Endothelial cell of umbilical vein (primary cell): ENCODE measurements at regions not wholly inside any gene's neighbourhood (a gene's known extent, or its start where the extent isn't known, plus 50 kb on each side); places are given as distances from the start of the nearest gene placed in this dataset.

ENCODE experiments used
- BruUV-seq: library from RNA; stranded (reverse); fragments of 400-500 nt; replicated peaks from 2 replicates; lab custom pipeline; 2021; lab: Mats Ljungman, UMichigan
- CTCF ChIA-PET: fragments of 300-600, 350-600 bp; sonication (Branson Sonifier 250); formaldehyde crosslinking; loops from one replicate; lab custom pipeline; 2021; ENCODE audit warnings: antibody characterized with exemption, inconsistent platforms; lab: Charles Lee
- POLR2A ChIA-PET: fragments of 300-600, 350-600 bp; sonication (Branson Sonifier 250); formaldehyde crosslinking; loops from one replicate; lab custom pipeline; 2021; ENCODE audit warnings: antibody characterized with exemption, inconsistent platforms; lab: Charles Lee
- DNase-seq: peaks from one replicate; pipeline ENCODE4 v3.0.0-alpha.2; 2011; ENCODE audit warnings: low read depth, low spot score
- FAIRE-seq: peaks from 2 replicates; lab custom pipeline; 2011; peaks lifted over from hg19 to GRCh38; lab: Jason Lieb, UNC
- H2AFZ ChIP-seq: 2 replicates; pipeline ENCODE4 v1.6.0; 2012; ENCODE audit warnings: low read depth, low read length, control low read depth, inconsistent platforms
- H3K27ac ChIP-seq: 2 replicates; pipeline ENCODE4 v1.5.1; 2011; ENCODE audit warnings: low read depth, mild to moderate bottlenecking, control low read depth, low read length, moderate library complexity; ENCODE audit not compliant: insufficient read depth
- H3K27me3 ChIP-seq, 2 experiments: 2 replicates each; pipeline versions ENCODE4 v1.6.0 to v1.6.1; 2011; ENCODE audit warnings: low read length in 2 of 2, mixed read lengths in 1 of 2; ENCODE audit not compliant: control insufficient read depth in 2 of 2, insufficient read depth in 2 of 2
- H3K36me3 ChIP-seq, 2 experiments: 2 replicates in 1 of 2; 3 replicates in 1 of 2; pipeline ENCODE4 v1.5.1; 2011; ENCODE audit warnings: low read length in 2 of 2, mild to moderate bottlenecking in 1 of 2, moderate library complexity in 1 of 2; ENCODE audit not compliant: control insufficient read depth in 2 of 2, insufficient read depth in 2 of 2; ENCODE audit errors: extremely low read depth in 1 of 2
- H3K4me1 ChIP-seq: 3 replicates; pipeline ENCODE4 v1.5.1; 2011; ENCODE audit warnings: mild to moderate bottlenecking, low read length; ENCODE audit not compliant: control insufficient read depth, insufficient read depth; ENCODE audit errors: extremely low read depth
- H3K4me2 ChIP-seq: 2 replicates; pipeline ENCODE4 v1.6.1; 2011; ENCODE audit warnings: low read length, control low read depth, mixed read lengths; ENCODE audit not compliant: insufficient read depth
- H3K4me3 ChIP-seq, 3 experiments: fragments of 200-600 bp in 1 of 3; sonication (generic), shearing (Covaris generic) in 1 of 3; replicated peaks in 1 of 3; 2 replicates each; pipeline ENCODE4 v1.5.1; 2011 to 2016; ENCODE audit warnings: control low read depth in 3 of 3, low read length in 3 of 3, mild to moderate bottlenecking in 2 of 3, inconsistent platforms in 1 of 3, low read depth in 1 of 3, moderate library complexity in 1 of 3; ENCODE audit not compliant: insufficient read depth in 1 of 3
- H3K79me2 ChIP-seq: 2 replicates; pipeline ENCODE4 v1.6.0; 2012; ENCODE audit warnings: low read length, inconsistent platforms; ENCODE audit not compliant: control insufficient read depth, insufficient read depth
- H3K9ac ChIP-seq: replicated peaks from 2 replicates; pipeline ENCODE3; 2011; ENCODE audit warnings: low read length, control low read depth; ENCODE audit not compliant: insufficient read depth; ENCODE audit errors: extremely low read depth
- H3K9me1 ChIP-seq: replicated peaks from 3 replicates; pipeline ENCODE4 v1.6.0; 2011; ENCODE audit warnings: mild to moderate bottlenecking, low read length; ENCODE audit not compliant: control insufficient read depth, insufficient read depth; ENCODE audit errors: extremely low read depth
- H3K9me3 ChIP-seq: replicated peaks from 2 replicates; pipeline ENCODE4 v1.5.1; 2012; ENCODE audit warnings: low read length, inconsistent platforms; ENCODE audit not compliant: control insufficient read depth, insufficient read depth
- H4K20me1 ChIP-seq: replicated peaks from 2 replicates; pipeline ENCODE3; 2011; ENCODE audit warnings: mild to moderate bottlenecking, low read length; ENCODE audit not compliant: control insufficient read depth, insufficient read depth; ENCODE audit errors: extremely low read depth
- EZH2 ChIP-seq: IDR thresholded peaks from 2 replicates; pipeline ENCODE4 v1.6.1; 2012; ENCODE audit warnings: borderline replicate concordance, low read depth, mild to moderate bottlenecking, moderate library complexity, low read length, inconsistent platforms; ENCODE audit not compliant: severe bottlenecking
- FOS ChIP-seq: IDR thresholded peaks from 2 replicates; pipeline ENCODE4 v1.6.1; 2011; ENCODE audit warnings: mild to moderate bottlenecking, low read length, moderate library complexity, borderline replicate concordance; ENCODE audit not compliant: insufficient read depth
- GATA2 ChIP-seq: IDR thresholded peaks from 2 replicates; pipeline ENCODE4 v1.7.0; 2011; ENCODE audit warnings: low read depth, mild to moderate bottlenecking, moderate library complexity, mixed read lengths, low read length; ENCODE audit not compliant: insufficient read length, insufficient read depth
- JUN ChIP-seq: IDR thresholded peaks from 2 replicates; pipeline ENCODE4 v1.6.1; 2011; ENCODE audit warnings: borderline replicate concordance, low read depth; ENCODE audit not compliant: insufficient read length, insufficient read depth
- MYC ChIP-seq: IDR thresholded peaks from one replicate; pipeline ENCODE4 v1.6.1; 2011; ENCODE audit warnings: mild to moderate bottlenecking, low read depth, low read length
- POLR2A ChIP-seq: IDR thresholded peaks from 2 replicates; pipeline ENCODE4 v1.6.1; 2012; ENCODE audit warnings: low read depth, mild to moderate bottlenecking, control low read depth, low read length
- POLR2AphosphoS5 ChIP-seq: IDR thresholded peaks from 2 replicates; pipeline ENCODE4 v1.6.1; 2012; ENCODE audit warnings: low read depth, mild to moderate bottlenecking, control low read depth, low read length, moderate library complexity; ENCODE audit not compliant: insufficient read depth
- dilution Hi-C: fragments of 300-500 bp; cut with MboI; formaldehyde crosslinking; loops from one replicate; pipeline ENCODE4 v1.15.0; 2019; ENCODE audit warnings: low sequenced_read_pairs; ENCODE audit not compliant: extremely low pct_ligation_motif_present
- intact Hi-C: fragments of 100-400 bp; cut with micrococcal nuclease; formaldehyde crosslinking; loops from one replicate; pipeline ENCODE4 v1.10.0; 2022
- TF ChIP-seq, protein P1 (sequence below): IDR thresholded peaks from 2 replicates; pipeline ENCODE4 v1.6.1; 2011; ENCODE audit not compliant: insufficient read depth, insufficient read length
- TF ChIP-seq, protein P2 (sequence below), 2 donors: IDR thresholded peaks; 1 replicate in 1 of 2; 2 replicates in 1 of 2; pipeline ENCODE4 v1.5.1; 2011; ENCODE audit warnings: low read length in 2 of 2, mild to moderate bottlenecking in 2 of 2, moderate library complexity in 2 of 2, control low read depth in 1 of 2, inconsistent platforms in 1 of 2, low read depth in 1 of 2; ENCODE audit not compliant: insufficient read depth in 1 of 2; ENCODE audit errors: extremely low read depth in 1 of 2

DNA sequence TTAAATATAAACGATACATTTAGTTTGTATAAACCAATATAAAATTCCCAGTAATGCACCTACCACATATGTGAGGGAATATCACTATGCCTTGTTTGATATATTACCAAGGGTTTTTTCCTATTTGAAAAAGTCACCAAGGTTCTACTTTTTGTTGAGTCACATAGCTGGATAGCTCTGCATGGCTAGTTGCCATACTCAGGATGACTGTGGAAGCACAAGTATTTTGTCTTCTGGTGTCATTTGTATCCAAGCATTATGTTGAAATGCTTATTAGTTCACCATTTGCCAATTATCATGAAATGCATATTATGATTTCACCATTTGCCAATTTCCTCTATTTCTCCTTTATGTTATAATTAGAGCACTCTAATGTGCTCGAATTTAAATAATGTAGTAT is 162.7 kb upstream of the TTC29 start:
- ChIA-PET POLR2A (interaction anchor here (0.5 kb wide), 1 partner anchor 348 kb away, joined by 3 read pairs; no protein-coding TSS in a partner anchor), CTCF (interaction anchor here (0.7 to 3.5 kb wide), 4 partner anchors 11 to 482 kb away, joined by 3 to 24 read pairs (median 4); no protein-coding TSS in a partner anchor)
- no peak overlapping the region for H2AFZ ChIP-seq
- H4K20me1 ChIP-seq, result no peaks in the 10 kb centered on the region
- no peaks in the 10 kb centered on the region for H3K79me2 ChIP-seq
- dilution Hi-C loops (no loop called here), intact Hi-C loops (no loop called here)
- BruUV-seq, result no TSS peak
- no peak for FAIRE-seq
- H3K4me2 ChIP-seq, result no peak overlapping the region
- H3K9me1 ChIP-seq, result no peaks in the 10 kb centered on the region
- H3K27ac ChIP-seq, result no peak overlapping the region
- H3K27me3 ChIP-seq, result no peaks in the 10 kb centered on the region
- H3K4me3 ChIP-seq, result no peak overlapping the region
- TF ChIP-seq POLR2A (no peak), GATA2 (no peak), MYC (no peak), POLR2AphosphoS5 (no peak), EZH2 (no peak), FOS (no peak), JUN (no peak)
- TF ChIP-seq, protein P1, sequence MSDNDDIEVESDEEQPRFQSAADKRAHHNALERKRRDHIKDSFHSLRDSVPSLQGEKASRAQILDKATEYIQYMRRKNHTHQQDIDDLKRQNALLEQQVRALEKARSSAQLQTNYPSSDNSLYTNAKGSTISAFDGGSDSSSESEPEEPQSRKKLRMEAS, result no peak
- H3K9me3 ChIP-seq, result no peaks in the 10 kb centered on the region
- no peaks in the 10 kb centered on the region for H3K36me3 ChIP-seq
- H3K4me1 ChIP-seq, result no peaks in the 10 kb centered on the region
- no peak overlapping the region for H3K9ac ChIP-seq
- DNase-seq, result no peak

DNA sequence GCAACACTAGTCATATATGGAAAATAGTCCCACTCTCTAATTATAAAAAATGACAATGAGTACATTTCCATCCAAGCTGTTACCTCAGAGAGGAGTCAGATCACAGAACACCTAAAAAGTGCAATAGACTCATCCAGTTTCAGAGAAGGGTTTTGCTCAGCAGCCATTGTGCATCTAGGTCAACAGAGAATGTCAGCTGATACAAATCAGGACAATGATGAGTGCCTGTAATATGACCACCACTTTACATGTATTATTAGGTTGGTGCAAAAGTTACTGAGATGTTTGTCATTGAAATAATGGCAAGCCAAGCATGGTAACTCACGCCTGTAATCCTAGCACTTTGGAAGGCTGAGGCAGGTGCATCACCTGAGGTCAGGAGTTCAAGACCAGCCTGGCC is 164.1 kb upstream of the TTC29 start:
- no peaks in the 10 kb centered on the region for H3K27me3 ChIP-seq
- ChIA-PET POLR2A (no interaction called here), CTCF (interaction anchor here (1.1 to 3.5 kb wide), 3 partner anchors 13 to 757 kb away, joined by 3 to 24 read pairs (median 21); no protein-coding TSS in a partner anchor)
- H3K9me3 ChIP-seq, result no peaks in the 10 kb centered on the region
- FAIRE-seq (no peak), DNase-seq (no peak)
- no TSS peak for BruUV-seq
- H3K4me2 ChIP-seq, result no peak overlapping the region
- no peak for TF ChIP-seq POLR2A
- TF ChIP-seq EZH2, result no peak
- no peak for TF ChIP-seq FOS
- TF ChIP-seq, protein P1, result no peak
- no peak for TF ChIP-seq MYC
- TF ChIP-seq, protein P2, sequence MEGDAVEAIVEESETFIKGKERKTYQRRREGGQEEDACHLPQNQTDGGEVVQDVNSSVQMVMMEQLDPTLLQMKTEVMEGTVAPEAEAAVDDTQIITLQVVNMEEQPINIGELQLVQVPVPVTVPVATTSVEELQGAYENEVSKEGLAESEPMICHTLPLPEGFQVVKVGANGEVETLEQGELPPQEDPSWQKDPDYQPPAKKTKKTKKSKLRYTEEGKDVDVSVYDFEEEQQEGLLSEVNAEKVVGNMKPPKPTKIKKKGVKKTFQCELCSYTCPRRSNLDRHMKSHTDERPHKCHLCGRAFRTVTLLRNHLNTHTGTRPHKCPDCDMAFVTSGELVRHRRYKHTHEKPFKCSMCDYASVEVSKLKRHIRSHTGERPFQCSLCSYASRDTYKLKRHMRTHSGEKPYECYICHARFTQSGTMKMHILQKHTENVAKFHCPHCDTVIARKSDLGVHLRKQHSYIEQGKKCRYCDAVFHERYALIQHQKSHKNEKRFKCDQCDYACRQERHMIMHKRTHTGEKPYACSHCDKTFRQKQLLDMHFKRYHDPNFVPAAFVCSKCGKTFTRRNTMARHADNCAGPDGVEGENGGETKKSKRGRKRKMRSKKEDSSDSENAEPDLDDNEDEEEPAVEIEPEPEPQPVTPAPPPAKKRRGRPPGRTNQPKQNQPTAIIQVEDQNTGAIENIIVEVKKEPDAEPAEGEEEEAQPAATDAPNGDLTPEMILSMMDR (IDR thresholded peaks at IDR 0.05; ENCODE audit: extremely low read depth in 1 of 2, insufficient read depth in 1 of 2, low read depth in 1 of 2, low read length in 2 of 2), result no peak
- TF ChIP-seq JUN, result no peak
- no peak for TF ChIP-seq GATA2
- TF ChIP-seq POLR2AphosphoS5, result no peak
- H3K79me2 ChIP-seq, result no peaks in the 10 kb centered on the region
- H3K27ac ChIP-seq, result no peak overlapping the region
- no peak overlapping the region for H3K4me3 ChIP-seq
- intact Hi-C loops, result loop anchor here (2.0 kb wide), 1 partner anchor 479 kb away; no protein-coding TSS in a partner anchor
- H3K9ac ChIP-seq, result no peak overlapping the region
- no peaks in the 10 kb centered on the region for H4K20me1 ChIP-seq
- no peaks in the 10 kb centered on the region for H3K36me3 ChIP-seq
- no peak overlapping the region for H2AFZ ChIP-seq
- dilution Hi-C loops, result no loop called here
- H3K4me1 ChIP-seq, result no peaks in the 10 kb centered on the region
- no peaks in the 10 kb centered on the region for H3K9me1 ChIP-seq
